ENCODE measurements at regions not wholly inside any gene's neighbourhood (a gene's known extent, or its start where the extent isn't known, plus 50 kb on each side); places are given as distances from the start of the nearest gene placed in this dataset.

GRCh38 chr20:57821935-57822334 is 112.1 kb upstream of the PMEPA1 start:
- H3K27ac Mint-ChIP-seq = no peak overlapping the region
- peaks cover 29% of the 10 kb centered on the region for H3K27me3 Mint-ChIP-seq (ENCODE audit: low read depth, poor library complexity)
- H3K4me1 Mint-ChIP-seq = peaks cover 22% of the 10 kb centered on the region
- H3K9me3 Mint-ChIP-seq = no peaks in the 10 kb centered on the region
- no peak overlapping the region for H3K4me3 Mint-ChIP-seq
- H3K36me3 Mint-ChIP-seq (ENCODE audit: low read depth) = no peaks in the 10 kb centered on the region
- TF ChIP-seq CTCF (IDR thresholded peaks at IDR 0.05) = no peak
- DNase-seq = no peak

- H3K27ac Mint-ChIP-seq = no peak overlapping the region
- H3K9me3 Mint-ChIP-seq = no peaks in the 10 kb centered on the region
- TF ChIP-seq CTCF (IDR thresholded peaks at IDR 0.05) = no peak
- H3K4me1 Mint-ChIP-seq = peaks cover 12% of the 10 kb centered on the region
- no peak overlapping the region for H3K4me3 Mint-ChIP-seq
- peaks cover 37% of the 10 kb centered on the region for H3K27me3 Mint-ChIP-seq (ENCODE audit: low read depth, poor library complexity)
- DNase-seq = no peak
- H3K36me3 Mint-ChIP-seq (ENCODE audit: low read depth) = no peaks in the 10 kb centered on the region
These were observed 110.0 kb upstream of the PMEPA1 start for GRCh38 chr20:57819691-57820380.

GRCh38 chr20:57819291-57819690 is 109.5 kb upstream of the PMEPA1 start:
- no peak for DNase-seq
- Mint-ChIP-seq H3K27me3 (ENCODE audit: low read depth, poor library complexity) (peaks cover 40% of the 10 kb centered on the region), H3K4me3 (no peak overlapping the region), H3K4me1 (peaks cover 17% of the 10 kb centered on the region), H3K9me3 (no peaks in the 10 kb centered on the region), H3K36me3 (ENCODE audit: low read depth) (no peaks in the 10 kb centered on the region), H3K27ac (no peak overlapping the region)
- TF ChIP-seq CTCF (IDR thresholded peaks at IDR 0.05) = no peak

GRCh38 chr20:57818418-57819181 is 108.8 kb upstream of the PMEPA1 start:
- Mint-ChIP-seq H3K27ac (peak overlapping the region; percentile 44), H3K9me3 (no peaks in the 10 kb centered on the region), H3K36me3 (ENCODE audit: low read depth) (no peaks in the 10 kb centered on the region), H3K27me3 (ENCODE audit: low read depth, poor library complexity) (peaks cover 40% of the 10 kb centered on the region), H3K4me1 (peaks cover 24% of the 10 kb centered on the region), H3K4me3 (no peak overlapping the region)
- TF ChIP-seq CTCF (IDR thresholded peaks at IDR 0.05) = no peak
- no peak for DNase-seq

- H3K36me3 Mint-ChIP-seq (ENCODE audit: low read depth) = no peaks in the 10 kb centered on the region
- H3K4me1 Mint-ChIP-seq = peaks cover 53% of the 10 kb centered on the region
- H3K9me3 Mint-ChIP-seq = no peaks in the 10 kb centered on the region
- no peak overlapping the region for H3K27ac Mint-ChIP-seq
- TF ChIP-seq CTCF (IDR thresholded peaks at IDR 0.05) = no peak
- DNase-seq = no peak
- H3K4me3 Mint-ChIP-seq = no peak overlapping the region
- peaks cover 26% of the 10 kb centered on the region for H3K27me3 Mint-ChIP-seq (ENCODE audit: low read depth, poor library complexity)
These were observed 105.6 kb upstream of the PMEPA1 start for GRCh38 chr20:57815405-57815804.
